ENCODE measurements at regions not wholly inside any gene's neighbourhood (a gene's known extent, or its start where the extent isn't known, plus 50 kb on each side); places are given as distances from the start of the nearest gene placed in this dataset.

DNA sequence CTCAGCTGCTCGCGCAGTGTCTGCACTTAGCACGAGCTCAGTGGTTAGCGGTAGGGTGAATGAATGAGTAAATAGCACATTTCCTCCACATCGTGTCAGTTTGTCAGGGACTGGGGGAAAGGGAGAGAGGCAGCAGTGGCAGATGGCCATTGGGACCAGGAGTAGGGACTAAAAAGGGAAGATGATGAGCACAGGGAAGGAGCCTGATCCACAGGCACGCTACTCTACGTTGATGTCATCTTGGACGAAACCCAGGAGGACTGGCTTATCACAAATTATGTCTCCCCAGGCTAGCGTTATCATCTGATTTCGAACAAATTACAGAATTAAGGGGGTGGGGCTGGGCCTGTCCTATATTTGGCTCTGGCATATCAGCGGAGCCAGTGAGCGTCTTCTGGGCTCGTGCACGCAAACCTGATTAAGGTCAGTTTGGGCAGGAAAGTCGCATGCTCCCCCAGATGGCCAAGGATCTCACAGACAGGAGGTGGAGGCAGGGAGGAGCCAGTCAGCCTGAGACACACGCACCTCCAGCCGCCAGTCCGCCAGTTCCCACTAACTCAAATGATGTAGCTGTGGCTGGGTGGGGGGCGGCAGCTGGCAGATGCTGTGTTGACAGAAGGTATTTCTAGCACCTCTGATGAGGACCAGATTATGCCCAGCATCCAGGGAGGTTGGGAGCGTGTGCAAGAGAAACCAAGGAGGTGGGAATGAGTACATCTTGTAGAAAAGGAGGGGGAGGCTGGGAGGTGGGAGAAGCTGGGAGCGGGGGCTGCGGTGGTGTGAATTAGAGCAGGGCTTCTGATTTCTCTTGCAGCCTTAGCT, 97.4 kb upstream of the PRDM11 start:
- TF ChIP-seq, protein P1, sequence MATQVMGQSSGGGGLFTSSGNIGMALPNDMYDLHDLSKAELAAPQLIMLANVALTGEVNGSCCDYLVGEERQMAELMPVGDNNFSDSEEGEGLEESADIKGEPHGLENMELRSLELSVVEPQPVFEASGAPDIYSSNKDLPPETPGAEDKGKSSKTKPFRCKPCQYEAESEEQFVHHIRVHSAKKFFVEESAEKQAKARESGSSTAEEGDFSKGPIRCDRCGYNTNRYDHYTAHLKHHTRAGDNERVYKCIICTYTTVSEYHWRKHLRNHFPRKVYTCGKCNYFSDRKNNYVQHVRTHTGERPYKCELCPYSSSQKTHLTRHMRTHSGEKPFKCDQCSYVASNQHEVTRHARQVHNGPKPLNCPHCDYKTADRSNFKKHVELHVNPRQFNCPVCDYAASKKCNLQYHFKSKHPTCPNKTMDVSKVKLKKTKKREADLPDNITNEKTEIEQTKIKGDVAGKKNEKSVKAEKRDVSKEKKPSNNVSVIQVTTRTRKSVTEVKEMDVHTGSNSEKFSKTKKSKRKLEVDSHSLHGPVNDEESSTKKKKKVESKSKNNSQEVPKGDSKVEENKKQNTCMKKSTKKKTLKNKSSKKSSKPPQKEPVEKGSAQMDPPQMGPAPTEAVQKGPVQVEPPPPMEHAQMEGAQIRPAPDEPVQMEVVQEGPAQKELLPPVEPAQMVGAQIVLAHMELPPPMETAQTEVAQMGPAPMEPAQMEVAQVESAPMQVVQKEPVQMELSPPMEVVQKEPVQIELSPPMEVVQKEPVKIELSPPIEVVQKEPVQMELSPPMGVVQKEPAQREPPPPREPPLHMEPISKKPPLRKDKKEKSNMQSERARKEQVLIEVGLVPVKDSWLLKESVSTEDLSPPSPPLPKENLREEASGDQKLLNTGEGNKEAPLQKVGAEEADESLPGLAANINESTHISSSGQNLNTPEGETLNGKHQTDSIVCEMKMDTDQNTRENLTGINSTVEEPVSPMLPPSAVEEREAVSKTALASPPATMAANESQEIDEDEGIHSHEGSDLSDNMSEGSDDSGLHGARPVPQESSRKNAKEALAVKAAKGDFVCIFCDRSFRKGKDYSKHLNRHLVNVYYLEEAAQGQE (IDR thresholded peaks at IDR 0.05; ENCODE audit: insufficient read depth in 1 of 2, low read depth in 2 of 2, low read length in 2 of 2) = no peak
- TF ChIP-seq TAF1 (IDR thresholded peaks at IDR 0.05; ENCODE audit: borderline replicate concordance, insufficient read depth, low read length) = no peak
- no peak for TF ChIP-seq POLR2AphosphoS5 (IDR thresholded peaks at IDR 0.05; ENCODE audit: low read depth, low read length)
- TF ChIP-seq SIN3A (IDR thresholded peaks at IDR 0.05; ENCODE audit: borderline replicate concordance, insufficient read depth, low read length) = no peak

All from PFSK-1 (cell line).